Adrenal gland (tissue), 5 donors: ENCODE measurements at regions not wholly inside any gene's neighbourhood (a gene's known extent, or its start where the extent isn't known, plus 50 kb on each side); places are given as distances from the start of the nearest gene placed in this dataset.

Experiments used
- POLR2A ChIP-seq, 2 donors: fragments of 450-650 bp; IDR thresholded peaks; one replicate each; pipeline ENCODE4 v1.6.1; 2017; ENCODE audit warnings: antibody characterized with exemption in 2 of 2, mild to moderate bottlenecking in 2 of 2, moderate library complexity in 1 of 2
- TF ChIP-seq, protein P1 (sequence below), 6 experiments: fragments of 450-650 bp in 4 of 6; fragments of 200-600 bp in 2 of 6; sonication (generic) in 1 of 6; IDR thresholded peaks; 1 replicate in 5 of 6; 2 replicates in 1 of 6; pipeline versions ENCODE4 v1.5.1 to v1.8.0; 2016 to 2021; ENCODE audit warnings: antibody characterized with exemption in 6 of 6, mild to moderate bottlenecking in 2 of 6, moderate library complexity in 1 of 6
- donor health status: DM: no; HTN: no; CAD: no.

- TF ChIP-seq, protein P1, sequence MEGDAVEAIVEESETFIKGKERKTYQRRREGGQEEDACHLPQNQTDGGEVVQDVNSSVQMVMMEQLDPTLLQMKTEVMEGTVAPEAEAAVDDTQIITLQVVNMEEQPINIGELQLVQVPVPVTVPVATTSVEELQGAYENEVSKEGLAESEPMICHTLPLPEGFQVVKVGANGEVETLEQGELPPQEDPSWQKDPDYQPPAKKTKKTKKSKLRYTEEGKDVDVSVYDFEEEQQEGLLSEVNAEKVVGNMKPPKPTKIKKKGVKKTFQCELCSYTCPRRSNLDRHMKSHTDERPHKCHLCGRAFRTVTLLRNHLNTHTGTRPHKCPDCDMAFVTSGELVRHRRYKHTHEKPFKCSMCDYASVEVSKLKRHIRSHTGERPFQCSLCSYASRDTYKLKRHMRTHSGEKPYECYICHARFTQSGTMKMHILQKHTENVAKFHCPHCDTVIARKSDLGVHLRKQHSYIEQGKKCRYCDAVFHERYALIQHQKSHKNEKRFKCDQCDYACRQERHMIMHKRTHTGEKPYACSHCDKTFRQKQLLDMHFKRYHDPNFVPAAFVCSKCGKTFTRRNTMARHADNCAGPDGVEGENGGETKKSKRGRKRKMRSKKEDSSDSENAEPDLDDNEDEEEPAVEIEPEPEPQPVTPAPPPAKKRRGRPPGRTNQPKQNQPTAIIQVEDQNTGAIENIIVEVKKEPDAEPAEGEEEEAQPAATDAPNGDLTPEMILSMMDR (IDR thresholded peaks at IDR 0.05): no peak
- TF ChIP-seq POLR2A (IDR thresholded peaks at IDR 0.05): no peak
Observed at GRCh38 chr9:135339378-135339973, 140.1 kb upstream of the PPP1R26 start.
